Dedifferentiated amniotic fluid mesenchymal stem cell (primary cell): ENCODE measurements at regions not wholly inside any gene's neighbourhood (a gene's known extent, or its start where the extent isn't known, plus 50 kb on each side); places are given as distances from the start of the nearest gene placed in this dataset.
"Not testable (repeated sequence)": the region's sequence is repeated elsewhere in the genome, so short reads cannot be mapped to it uniquely, and the experiment has no call there.

Source experiments
- DNase-seq: peaks from one replicate; pipeline ENCODE4 v3.0.0-alpha.2; 2016; ENCODE audit errors: extremely low spot score

- not testable (repeated sequence) for DNase-seq
Observed at GRCh38 chr2:111365986-111366640, 245.4 kb downstream of the BCL2L11 start.

- not testable (repeated sequence) for DNase-seq
Observed at GRCh38 chr2:111366641-111367029, 245.9 kb downstream of the BCL2L11 start.

- not testable (repeated sequence) for DNase-seq
Observed at GRCh38 chr2:111367080-111367479, 246.4 kb downstream of the BCL2L11 start.

- not testable (repeated sequence) for DNase-seq
Observed at GRCh38 chr2:111367871-111368270, 247.2 kb downstream of the BCL2L11 start.

- not testable (repeated sequence) for DNase-seq
Observed at GRCh38 chr2:111368288-111368687, 247.6 kb downstream of the BCL2L11 start.

- DNase-seq: not testable (repeated sequence)
Observed at GRCh38 chr2:111373060-111373459, 252.3 kb downstream of the BCL2L11 start.

- not testable (repeated sequence) for DNase-seq
Observed at GRCh38 chr2:111373989-111374388, 253.3 kb downstream of the BCL2L11 start.

- not testable (repeated sequence) for DNase-seq
Observed at GRCh38 chr2:111374734-111375133, 254.0 kb downstream of the BCL2L11 start.

- DNase-seq: not testable (repeated sequence)
Observed at GRCh38 chr2:111375320-111375883, 254.7 kb downstream of the BCL2L11 start.

- not testable (repeated sequence) for DNase-seq
Observed at GRCh38 chr2:111376272-111376970, 255.7 kb downstream of the BCL2L11 start.

GRCh38 chr2:111376971-111377352 lies 256.2 kb downstream of the BCL2L11 start:
- DNase-seq: not testable (repeated sequence)

- not testable (repeated sequence) for DNase-seq
Observed at GRCh38 chr2:111377386-111377959, 256.8 kb downstream of the BCL2L11 start.

- not testable (repeated sequence) for DNase-seq
Observed at GRCh38 chr2:111378348-111378747, 257.6 kb downstream of the BCL2L11 start.

- not testable (repeated sequence) for DNase-seq
Observed at GRCh38 chr2:111380733-111381439, 260.2 kb downstream of the BCL2L11 start.

- not testable (repeated sequence) for DNase-seq
Observed at GRCh38 chr2:111381530-111382306, 261.0 kb downstream of the BCL2L11 start.

GRCh38 chr2:111382507-111382906 lies 261.8 kb downstream of the BCL2L11 start:
- DNase-seq: not testable (repeated sequence)

- not testable (repeated sequence) for DNase-seq
Observed at GRCh38 chr2:111383311-111383710, 262.6 kb downstream of the BCL2L11 start.

- peak; percentile 11 for DNase-seq
Observed at GRCh38 chr2:111385226-111385957, 264.7 kb downstream of the BCL2L11 start.

GRCh38 chr2:111390605-111391004 lies 269.9 kb downstream of the BCL2L11 start:
- not testable (repeated sequence) for DNase-seq
